ENCODE measurements at regions not wholly inside any gene's neighbourhood (a gene's known extent, or its start where the extent isn't known, plus 50 kb on each side); places are given as distances from the start of the nearest gene placed in this dataset.
"Not testable (repeated sequence)": the region's sequence is repeated elsewhere in the genome, so short reads cannot be mapped to it uniquely, and the experiment has no call there.

DNA sequence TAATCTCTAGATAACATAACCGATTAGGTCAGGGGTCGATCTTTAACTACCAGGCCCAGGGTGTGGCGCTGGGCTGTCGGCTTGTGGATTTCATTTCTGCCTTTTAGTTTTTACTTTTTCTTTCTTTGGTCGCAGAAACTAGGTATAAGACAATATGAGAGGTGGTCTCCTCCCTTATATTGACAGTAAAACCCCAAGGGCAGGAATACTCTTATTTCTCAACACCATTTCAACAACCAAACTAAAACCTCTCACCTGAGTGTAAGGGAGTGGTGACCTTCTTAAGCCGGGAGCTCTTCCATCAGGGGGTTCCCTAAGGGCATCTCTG lies 144.4 kb upstream of the GRK3 start:
- TF ChIP-seq YY1 (IDR thresholded peaks at IDR 0.05; ENCODE audit: insufficient read depth, insufficient read length); ZNF274 (IDR thresholded peaks at IDR 0.05; ENCODE audit: low read depth, low read length): not testable (repeated sequence)

All from NT2/D1 (cell line).